Stimulated activated CD4-positive, alpha-beta T cell treated with anti-CD3 and anti-CD28 coated beads, Interleukin-15, amount 100 ng/mL, for 1 hour (primary cell): ENCODE measurements at regions not wholly inside any gene's neighbourhood (a gene's known extent, or its start where the extent isn't known, plus 50 kb on each side); places are given as distances from the start of the nearest gene placed in this dataset.

ENCODE experiments used
- DNase-seq, 2 donors: peaks; one replicate each; pipeline ENCODE4 v3.0.0-alpha.2; 2020; ENCODE audit warnings: low read depth in 1 of 2, low spot score in 1 of 2

DNA sequence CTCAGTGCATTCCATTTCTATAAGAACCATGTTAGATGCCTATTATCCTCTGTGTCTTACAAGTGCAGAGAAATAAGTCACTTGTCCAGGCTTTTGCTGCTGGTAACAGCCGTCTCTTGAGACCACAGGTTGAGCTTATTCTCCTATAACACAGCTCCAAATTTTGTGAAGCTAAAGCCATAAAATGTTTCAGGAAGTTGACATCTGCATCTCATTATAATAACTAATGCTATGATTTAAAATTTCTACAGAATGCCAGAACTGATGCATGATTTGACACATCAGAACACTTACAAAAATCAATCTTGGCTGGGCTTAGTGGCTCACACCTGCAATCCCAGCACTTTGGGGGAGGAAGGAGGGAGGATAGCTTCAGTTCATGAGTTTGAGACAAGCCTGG is 986.9 kb downstream of the TYW1 start:
- no peak for DNase-seq

DNA sequence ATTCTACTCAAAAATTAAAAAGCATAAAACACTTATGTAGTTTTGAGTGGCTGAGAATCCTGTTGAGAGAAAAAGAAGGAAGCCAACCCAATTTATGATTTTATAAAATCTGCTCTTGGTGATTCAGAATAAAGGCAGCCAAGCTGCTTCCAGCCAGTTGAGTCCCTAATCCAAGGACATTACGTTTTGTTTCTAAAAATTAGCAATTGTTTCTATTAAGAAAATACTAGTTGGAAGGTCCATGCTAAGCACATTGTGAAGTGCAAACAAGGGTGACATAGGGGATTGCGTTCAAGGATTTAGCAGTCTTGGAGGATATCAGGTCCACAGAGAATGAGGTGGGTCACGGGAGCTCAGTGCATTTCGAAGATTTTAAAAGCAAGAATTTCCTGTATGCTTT is 987.7 kb downstream of the TYW1 start:
- no peak for DNase-seq

DNA sequence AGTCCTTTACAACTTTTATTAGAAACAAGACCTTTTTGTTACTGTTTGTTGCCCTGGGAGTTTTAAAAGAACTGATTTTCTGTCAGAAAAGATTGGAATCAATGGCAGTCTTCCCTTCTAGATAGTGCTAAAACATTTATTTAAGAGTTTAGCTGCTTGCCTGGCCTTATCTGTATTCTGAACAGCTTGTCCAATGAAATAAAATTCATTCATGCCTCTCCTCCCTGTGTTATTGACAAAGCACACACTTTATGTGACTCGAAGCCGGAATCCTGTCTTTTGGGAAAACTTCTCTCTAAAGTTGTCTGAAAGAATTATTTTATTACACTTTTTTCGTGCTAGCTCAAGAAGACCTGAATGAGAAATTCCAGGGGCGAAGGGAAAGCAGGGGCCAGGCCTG is 992.5 kb downstream of the TYW1 start:
- no peak for DNase-seq

DNA sequence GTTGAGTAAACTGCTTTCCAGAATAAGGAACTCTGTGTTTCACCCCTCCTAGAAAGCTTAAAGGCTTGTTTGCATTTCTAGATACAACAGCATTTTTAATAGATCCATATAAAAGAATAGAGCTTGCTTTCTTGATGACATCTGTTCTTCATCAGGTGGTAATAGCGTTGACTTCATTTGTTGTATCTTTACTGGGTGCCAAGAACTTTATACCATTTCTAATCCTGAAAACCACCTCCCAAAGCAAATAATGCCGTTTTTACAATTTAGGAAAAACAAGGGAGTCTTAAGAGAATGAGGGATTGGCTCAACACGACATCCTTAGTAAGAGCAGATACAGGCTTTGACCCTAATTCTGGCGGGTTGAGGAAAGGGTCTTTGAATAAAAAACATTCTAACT is 993.4 kb downstream of the TYW1 start:
- no peak for DNase-seq

DNA sequence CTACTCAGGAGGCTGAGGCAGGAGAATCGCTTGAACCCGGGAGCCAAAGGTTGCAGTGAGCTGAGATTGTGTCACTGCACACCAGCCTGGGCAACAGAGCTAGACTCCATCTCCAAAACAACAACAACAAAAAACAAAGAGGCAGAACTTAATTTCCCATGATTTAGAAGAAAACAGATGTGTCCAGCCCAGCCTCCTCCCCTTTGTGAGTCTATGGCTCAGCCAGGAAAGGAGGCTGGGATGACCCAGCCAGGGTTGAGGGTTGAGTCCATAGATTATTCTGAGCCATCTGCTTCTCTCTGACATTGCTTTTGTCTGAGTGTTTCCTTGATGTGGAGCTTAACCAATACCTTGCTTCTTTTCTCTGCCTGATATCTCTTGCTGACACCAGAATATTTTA is 994.1 kb downstream of the TYW1 start:
- no peak for DNase-seq

DNA sequence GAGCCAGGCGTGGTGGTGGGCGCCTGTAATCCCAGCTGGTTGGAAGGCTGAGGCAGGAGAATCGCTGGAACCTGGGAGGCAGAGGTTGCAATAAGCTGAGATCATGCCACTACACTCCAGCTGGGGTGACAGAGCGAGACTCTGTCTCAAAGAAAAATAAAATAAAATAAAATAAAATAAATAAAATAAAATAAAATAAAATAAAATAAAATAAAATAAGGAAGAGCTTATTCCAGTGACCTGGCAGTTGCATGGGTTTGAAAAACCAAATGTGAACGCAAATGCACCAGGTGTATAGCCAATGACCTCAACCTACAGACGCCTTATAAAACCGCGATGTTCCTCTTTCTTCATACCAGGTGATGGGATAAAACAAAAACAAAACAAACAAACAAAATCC is 995.7 kb downstream of the TYW1 start:
- no peak for DNase-seq

DNA sequence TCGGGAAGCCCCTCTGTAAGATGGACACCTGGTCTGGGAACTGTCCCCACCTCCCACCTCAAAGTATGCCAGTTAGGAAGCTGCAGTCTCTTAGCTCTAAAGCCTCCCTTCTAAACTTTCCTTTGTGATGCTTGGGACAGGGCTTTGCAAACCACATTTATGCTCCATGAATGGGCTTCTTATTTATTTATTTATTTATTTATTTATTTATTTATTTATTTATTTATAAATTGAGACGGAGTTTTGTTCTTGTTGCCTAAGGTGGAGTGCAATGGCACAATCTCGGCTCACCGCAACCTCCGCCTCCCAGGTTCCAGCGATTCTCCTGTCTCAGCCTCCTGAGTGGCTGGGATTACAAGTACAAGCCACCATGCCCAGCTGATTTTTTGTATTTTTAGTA is 1009.4 kb downstream of the TYW1 start:
- no peak for DNase-seq

DNA sequence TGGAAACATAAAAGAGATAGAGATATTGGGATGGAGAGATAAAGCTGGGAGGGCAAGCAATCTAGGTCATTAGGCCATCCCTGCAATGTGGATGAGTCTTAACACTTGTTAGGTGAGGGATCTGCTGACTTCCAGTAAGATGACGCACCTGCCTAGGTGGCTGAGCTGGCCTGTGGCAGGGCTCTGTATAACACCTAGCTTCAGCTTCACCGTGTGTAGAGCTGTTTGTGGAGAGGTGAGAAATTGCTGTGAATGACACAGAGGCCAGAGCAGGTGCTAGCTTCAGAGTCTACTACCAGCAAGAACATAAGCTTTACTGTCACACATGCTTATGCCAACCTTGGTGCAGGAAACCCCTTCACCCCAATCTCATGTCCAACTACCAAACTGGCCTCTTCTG is 1010.0 kb downstream of the TYW1 start:
- DNase-seq: no peak

DNA sequence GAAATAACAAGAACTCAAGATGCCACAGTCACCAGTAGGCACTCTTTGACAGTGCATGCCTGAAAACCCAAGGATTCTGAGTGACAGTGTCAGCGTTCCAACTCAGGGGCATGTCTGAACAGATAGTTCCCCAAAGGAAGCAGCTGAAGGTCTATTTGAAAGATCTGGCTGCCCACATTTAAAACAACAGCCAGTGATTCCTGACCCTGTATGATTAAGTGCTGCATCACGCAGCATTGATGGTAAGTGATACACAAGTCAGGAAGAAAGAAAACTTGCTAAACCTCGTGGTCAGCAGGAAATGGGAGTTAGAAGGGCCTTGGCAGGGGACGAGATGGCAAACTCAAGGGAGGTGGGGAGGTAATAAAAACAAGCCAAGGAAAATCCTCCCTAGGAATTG is 1013.1 kb downstream of the TYW1 start:
- no peak for DNase-seq

DNA sequence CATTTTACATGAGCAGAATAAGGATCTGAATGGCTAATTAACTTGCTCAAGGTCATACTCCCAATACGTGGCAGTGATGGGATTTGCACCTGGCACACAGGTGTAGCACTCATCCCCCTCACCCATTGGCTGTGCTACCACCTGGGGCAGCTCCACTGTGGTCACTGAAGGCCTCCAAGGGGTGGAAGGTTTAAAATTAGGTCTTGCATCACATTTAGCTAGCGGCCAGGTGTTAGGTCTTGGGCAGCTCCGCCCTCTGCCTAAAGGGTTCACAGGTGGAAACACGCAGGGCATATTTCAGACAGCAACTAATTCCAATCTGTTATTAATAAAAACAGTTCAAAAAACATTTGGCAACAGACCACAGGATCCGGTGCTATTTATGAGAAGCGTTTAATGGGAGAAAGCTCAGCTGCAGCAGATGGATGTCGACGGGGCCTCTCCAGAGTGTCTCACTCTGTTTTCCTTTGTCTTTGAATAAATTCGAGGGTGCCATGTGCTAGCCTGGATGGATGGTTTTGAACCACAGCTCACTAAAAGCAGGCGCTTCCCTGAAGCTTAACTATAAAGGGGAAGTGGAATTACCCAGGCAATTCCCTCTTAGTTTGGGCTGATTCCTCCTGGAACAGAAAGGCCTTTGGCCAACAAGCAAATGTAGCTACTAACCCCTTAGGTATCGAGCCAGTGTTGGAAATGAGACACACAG is 1017.6 kb downstream of the TYW1 start:
- no peak for DNase-seq

DNA sequence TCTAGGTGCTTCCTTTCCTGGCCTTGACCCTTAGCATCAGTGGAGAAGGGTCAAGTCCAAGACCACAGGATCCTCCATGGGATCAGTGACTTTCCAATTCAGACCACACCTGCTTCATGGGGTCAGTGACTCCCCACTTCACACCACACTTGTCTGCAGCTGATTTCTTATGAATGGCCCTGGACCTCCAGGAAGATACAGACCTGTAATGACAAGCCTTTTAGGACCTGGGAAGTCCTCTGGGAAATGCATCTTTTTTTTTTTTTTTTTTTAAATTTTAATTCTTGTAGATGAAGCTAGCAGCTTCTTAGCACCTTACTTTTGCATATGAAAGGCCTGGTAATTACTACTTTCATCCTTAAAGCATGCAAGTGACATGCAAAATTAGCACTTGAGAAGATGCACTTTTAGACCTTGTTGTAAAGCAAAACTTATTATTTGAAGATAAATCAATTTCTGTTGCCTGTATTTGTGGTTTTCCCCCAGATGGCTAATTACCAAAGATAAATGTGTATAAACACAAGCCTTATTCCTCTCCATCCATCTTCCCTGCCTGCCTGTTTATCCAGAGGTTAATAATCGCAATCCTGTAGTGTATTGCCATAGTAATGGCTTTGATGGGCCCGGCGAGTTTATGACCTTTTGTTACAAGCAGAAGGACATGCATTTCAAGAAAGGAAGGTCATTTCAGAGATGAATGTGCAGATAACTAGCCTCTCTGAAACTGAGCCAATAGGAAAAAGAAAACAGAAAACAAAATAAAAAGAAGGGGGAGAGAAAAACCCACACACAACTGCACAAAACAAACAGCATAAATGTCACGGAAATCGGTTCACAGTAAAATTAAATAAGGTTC is 1018.7 kb downstream of the TYW1 start:
- no peak for DNase-seq

DNA sequence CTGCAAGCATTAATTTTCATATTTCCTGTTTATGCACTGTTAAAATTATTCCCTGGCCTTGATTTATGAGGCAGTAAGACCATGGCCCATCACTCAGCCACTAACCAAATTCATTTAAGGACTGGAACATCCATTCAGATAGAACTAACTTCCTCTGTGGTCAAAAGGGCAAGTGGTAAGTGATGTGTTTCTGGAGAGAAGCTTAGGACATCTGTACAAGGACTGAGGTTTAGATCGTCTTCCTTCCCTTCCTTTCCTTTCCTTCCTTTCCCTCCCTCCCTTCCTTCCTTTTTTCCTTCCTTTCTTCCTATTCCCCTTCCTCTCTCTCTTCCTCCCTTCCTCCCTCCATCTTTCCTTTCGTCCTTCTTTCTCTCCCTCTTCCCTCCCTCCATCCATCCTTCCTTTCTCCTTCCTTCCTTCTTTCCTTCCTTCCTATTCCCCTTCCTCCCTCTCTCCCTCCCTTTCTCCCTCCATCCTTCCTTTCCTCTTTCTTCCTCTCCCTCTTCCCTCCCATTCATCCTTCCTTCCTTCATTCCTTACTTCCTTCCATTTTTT is 1019.4 kb downstream of the TYW1 start:
- no peak for DNase-seq

DNA sequence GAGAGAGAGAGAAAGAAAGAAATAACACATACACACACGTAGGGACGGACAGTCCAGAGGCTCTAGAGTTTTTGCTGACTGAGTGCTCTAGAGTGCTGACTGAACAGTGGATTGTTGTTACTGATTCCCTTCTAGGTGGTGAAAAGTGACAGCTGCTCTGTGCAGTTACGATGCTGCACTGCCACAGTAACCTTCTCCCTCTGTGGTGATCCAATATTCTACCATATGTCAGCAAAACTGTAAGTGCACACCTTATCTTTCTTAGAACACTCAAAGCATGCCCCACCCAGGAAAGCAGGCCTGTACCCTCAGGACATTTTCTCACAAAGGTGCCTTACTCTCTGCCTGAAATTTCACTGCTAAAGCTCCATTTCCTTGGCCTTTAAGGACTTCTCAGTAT is 1023.5 kb downstream of the TYW1 start:
- DNase-seq: no peak

DNA sequence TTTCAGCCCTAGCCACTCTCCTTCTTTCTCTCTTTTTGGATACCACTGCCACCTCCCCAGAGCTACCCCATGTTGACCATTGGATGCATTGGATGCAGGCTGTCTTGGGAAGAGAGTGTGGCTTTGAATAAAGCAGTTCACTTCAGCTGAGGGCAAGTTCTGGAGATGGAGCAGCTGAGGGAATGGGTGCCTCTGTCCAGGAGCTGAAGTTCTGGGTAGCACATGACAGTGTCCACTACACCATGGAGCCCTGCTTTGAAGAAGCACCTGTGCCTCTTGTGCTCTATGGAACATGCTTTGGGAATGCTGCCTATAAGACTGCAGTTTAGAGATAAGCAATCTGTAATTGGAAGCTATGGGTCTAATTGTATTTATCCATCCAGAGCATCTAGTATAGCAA is 1028.7 kb downstream of the TYW1 start:
- no peak for DNase-seq

DNA sequence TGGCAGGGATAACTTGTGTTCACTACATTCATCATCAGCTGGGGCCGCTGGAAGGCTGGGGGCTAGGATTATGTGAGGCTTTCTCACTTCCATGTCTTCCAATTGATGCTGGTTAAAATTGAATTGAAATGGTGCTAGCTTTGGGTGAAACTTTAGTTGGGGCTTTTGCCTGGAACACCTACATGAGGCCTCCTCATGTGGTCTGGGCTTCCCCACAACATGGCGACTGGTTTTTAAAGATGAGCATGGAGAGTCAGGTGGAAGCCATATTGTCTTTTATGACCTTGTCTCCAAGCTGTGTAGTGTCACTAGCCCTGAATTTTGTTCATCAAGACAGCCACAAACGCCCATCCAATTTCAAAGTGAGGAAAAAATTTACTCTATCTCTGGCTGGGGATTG is 1033.9 kb downstream of the TYW1 start:
- no peak for DNase-seq

DNA sequence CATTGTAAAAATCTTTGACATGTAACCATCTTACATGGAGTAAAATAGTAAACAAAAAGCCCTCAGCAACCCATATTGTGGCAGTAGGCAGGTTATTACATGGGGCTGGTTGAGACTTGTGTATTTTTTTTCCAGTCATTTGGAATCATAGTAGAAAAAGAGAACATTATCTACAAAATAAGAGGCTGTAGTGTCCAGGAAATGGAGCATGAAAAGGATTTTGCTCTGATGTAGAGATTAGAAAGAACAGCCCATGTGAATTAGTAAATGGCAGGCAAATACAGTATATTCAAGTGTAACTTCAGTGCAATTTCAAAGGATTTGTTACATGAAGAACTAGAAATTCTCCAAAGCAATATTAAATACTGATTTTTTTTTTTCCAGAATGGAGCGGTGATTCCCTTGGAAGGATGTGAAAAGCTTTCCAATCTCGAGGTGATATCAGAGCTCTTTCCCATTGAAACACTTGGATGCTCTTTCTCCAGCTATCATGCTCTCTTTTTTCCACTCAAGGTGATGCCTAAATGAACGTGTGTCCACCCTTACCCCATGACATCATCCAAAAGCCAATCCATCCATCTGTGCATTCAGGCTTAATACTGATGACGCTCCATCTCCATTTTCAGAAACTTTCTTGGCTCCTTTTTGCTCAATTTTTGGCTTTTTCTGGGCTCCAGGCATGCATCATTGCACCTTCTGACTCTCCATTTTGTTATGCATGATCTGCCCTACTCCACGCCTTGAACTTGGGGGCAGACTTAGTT is 1034.7 kb downstream of the TYW1 start:
- DNase-seq: no peak

DNA sequence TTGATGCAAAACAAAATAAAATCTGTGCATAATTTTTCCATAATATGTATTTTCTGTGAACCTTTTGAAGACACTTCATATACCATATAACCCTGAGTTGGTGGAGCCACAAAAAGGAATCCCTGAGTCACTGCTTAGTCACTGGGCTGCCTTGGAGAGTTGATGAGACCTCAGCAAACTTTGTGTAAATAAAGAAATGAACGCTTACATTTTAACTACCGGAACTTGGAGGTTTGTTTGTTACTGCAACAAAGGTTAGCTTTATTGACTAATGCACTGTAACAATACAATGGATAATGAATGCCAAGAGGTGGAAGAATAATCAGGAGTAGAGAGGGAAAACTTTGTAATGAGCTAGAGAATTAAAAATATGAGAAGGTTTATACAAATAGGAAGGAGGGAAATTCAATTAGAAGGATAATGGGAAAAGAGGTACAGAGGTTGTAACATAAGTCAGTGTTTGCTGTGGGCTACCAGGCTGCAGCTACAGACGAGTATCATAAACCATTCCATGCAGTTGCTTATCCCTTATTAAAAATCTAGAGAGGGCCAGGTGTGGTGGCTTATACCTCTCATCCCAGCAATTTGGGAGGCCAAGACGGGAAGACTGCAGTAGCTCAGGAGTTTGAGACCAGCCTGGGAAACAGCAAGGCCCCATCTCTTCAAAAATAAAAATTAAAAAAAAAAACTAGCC is 1042.1 kb downstream of the TYW1 start:
- DNase-seq: no peak

DNA sequence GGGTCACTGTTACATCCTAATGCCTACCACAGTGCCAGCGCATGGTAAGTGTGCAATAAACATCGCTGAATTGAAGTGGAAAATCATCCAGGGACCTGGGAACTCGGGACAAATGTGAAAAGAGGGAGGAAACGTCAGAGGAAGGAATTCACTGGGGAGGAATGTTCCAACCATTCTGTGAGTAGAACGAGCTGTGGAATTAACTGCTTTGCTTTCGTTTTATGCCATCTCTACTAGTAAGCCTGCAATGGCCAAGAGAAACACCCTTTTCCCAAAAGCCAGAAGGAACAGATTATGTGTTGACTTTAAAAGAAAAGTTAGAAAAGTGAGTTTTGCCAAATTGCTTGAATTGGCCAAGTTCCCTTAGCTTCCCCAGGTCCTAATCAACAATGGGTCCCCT is 1044.9 kb downstream of the TYW1 start:
- DNase-seq: no peak

DNA sequence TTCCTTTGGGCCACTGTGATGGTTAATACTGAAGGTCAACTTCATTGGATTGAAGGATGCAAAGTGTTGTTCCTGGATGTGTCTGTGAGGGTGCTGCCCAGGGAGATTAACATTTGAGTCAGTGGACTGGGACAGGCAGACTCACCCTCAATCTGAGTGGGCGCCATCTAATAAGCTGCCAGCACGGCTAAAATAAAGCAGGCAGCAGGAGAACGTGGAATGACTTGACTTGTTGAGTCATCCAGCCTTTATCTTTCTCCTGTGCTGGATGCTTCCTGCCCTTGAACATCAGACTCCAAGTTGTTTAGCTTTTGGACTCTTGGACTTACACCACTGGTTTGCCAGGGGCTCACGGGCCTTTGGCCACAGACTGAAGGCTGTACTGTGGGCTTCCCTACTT is 1046.9 kb downstream of the TYW1 start:
- DNase-seq: no peak

DNA sequence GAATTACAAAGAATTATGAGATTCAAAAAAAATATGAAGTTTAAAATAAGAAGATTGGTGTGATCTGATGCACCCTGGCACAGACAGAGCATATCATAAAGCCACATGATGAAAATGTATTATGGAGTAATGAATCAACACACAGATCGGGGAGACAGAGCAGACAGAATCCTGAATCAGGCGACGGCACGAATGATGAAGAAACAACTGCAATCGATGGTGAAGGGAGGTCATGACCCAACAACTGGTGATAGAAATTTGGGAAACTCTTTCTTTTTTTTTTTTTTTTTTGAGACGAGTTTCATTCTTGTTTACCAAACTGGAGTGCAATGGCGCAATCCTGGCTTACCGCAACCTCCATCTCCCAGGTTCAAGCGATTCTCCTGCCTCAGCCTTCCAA is 1054.0 kb downstream of the TYW1 start:
- DNase-seq: no peak

DNA sequence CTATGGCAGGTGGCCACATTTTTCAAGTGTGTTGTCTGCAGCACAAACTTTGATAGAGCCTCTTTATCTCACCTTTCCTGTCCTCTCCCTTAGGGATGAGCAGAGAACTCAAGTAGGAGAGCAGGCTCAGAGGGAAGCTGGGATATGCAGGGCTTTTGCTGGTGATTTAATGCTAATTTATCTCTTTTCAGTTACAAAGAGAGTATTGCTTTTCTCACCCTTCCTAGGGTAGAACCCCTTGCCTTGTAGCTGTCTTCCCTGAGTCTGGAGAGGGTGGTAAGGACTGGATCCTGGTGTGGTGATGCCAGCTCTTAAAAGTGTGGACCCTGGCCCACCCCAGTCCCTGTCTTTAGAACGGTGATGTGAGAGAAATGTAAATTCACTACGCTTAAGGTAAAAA is 1061.4 kb downstream of the TYW1 start:
- no peak for DNase-seq
